Activated naive CD8-positive, alpha-beta T cell (primary cell): ENCODE measurements at regions not wholly inside any gene's neighbourhood (a gene's known extent, or its start where the extent isn't known, plus 50 kb on each side); places are given as distances from the start of the nearest gene placed in this dataset.

Experiments used
- H3K27ac Mint-ChIP-seq: one replicate; pipeline ENCODE4 v1.8.0; 2021; ENCODE audit warnings: mixed read lengths
- H3K27me3 Mint-ChIP-seq: one replicate; pipeline ENCODE4 v1.8.0; 2021; ENCODE audit warnings: mixed read lengths
- H3K36me3 Mint-ChIP-seq: one replicate; pipeline ENCODE4 v1.8.0; 2021; ENCODE audit warnings: mixed read lengths
- H3K4me1 Mint-ChIP-seq: one replicate; pipeline ENCODE4 v1.8.0; 2021; ENCODE audit warnings: low read depth, mixed read lengths
- H3K4me3 Mint-ChIP-seq: one replicate; pipeline ENCODE4 v1.8.0; 2021; ENCODE audit warnings: mild to moderate bottlenecking, mixed read lengths
- H3K9me3 Mint-ChIP-seq: one replicate; pipeline ENCODE4 v1.8.0; 2021; ENCODE audit warnings: low read depth, mixed read lengths

- Mint-ChIP-seq H3K36me3 (no peaks in the 10 kb centered on the region), H3K27ac (no peak overlapping the region), H3K4me1 (peaks cover 6% of the 10 kb centered on the region), H3K27me3 (peaks cover 18% of the 10 kb centered on the region), H3K4me3 (no peak overlapping the region), H3K9me3 (peaks cover 4% of the 10 kb centered on the region)
Measured at GRCh38 chr9:126145887-126146253, 180.8 kb upstream of the MVB12B start.

GRCh38 chr9:126146254-126147145, 180.1 kb upstream of the MVB12B start:
- H3K9me3 Mint-ChIP-seq: peaks cover under 1% of the 10 kb centered on the region
- H3K4me1 Mint-ChIP-seq: peaks cover 6% of the 10 kb centered on the region
- no peaks in the 10 kb centered on the region for H3K36me3 Mint-ChIP-seq
- no peak overlapping the region for H3K4me3 Mint-ChIP-seq
- H3K27me3 Mint-ChIP-seq: peaks cover 18% of the 10 kb centered on the region
- no peak overlapping the region for H3K27ac Mint-ChIP-seq

GRCh38 chr9:126147186-126147935, 179.3 kb upstream of the MVB12B start:
- H3K9me3 Mint-ChIP-seq: no peaks in the 10 kb centered on the region
- H3K27me3 Mint-ChIP-seq: peaks cover 16% of the 10 kb centered on the region
- peaks cover 6% of the 10 kb centered on the region for H3K4me1 Mint-ChIP-seq
- no peak overlapping the region for H3K27ac Mint-ChIP-seq
- no peak overlapping the region for H3K4me3 Mint-ChIP-seq
- no peaks in the 10 kb centered on the region for H3K36me3 Mint-ChIP-seq

GRCh38 chr9:126147936-126148870, 178.4 kb upstream of the MVB12B start:
- no peaks in the 10 kb centered on the region for H3K9me3 Mint-ChIP-seq
- H3K4me3 Mint-ChIP-seq: no peak overlapping the region
- H3K4me1 Mint-ChIP-seq: peaks cover 6% of the 10 kb centered on the region
- peaks cover 12% of the 10 kb centered on the region for H3K27me3 Mint-ChIP-seq
- H3K36me3 Mint-ChIP-seq: no peaks in the 10 kb centered on the region
- no peak overlapping the region for H3K27ac Mint-ChIP-seq

- Mint-ChIP-seq H3K4me1 (peaks cover 6% of the 10 kb centered on the region), H3K4me3 (no peak overlapping the region), H3K36me3 (no peaks in the 10 kb centered on the region), H3K9me3 (no peaks in the 10 kb centered on the region), H3K27ac (no peak overlapping the region), H3K27me3 (peaks cover 13% of the 10 kb centered on the region)
Measured at GRCh38 chr9:126148994-126149393, 177.6 kb upstream of the MVB12B start.

- H3K27me3 Mint-ChIP-seq: peaks cover 11% of the 10 kb centered on the region
- peaks cover 6% of the 10 kb centered on the region for H3K4me1 Mint-ChIP-seq
- no peaks in the 10 kb centered on the region for H3K9me3 Mint-ChIP-seq
- no peak overlapping the region for H3K4me3 Mint-ChIP-seq
- no peaks in the 10 kb centered on the region for H3K36me3 Mint-ChIP-seq
- no peak overlapping the region for H3K27ac Mint-ChIP-seq
Measured at GRCh38 chr9:126149661-126150060, 177.0 kb upstream of the MVB12B start.

- Mint-ChIP-seq H3K4me3 (no peak overlapping the region), H3K36me3 (no peaks in the 10 kb centered on the region), H3K27ac (no peak overlapping the region), H3K4me1 (peaks cover 6% of the 10 kb centered on the region), H3K27me3 (peaks cover 10% of the 10 kb centered on the region), H3K9me3 (no peaks in the 10 kb centered on the region)
Measured at GRCh38 chr9:126150411-126151030, 176.1 kb upstream of the MVB12B start.

GRCh38 chr9:126151031-126151685, 175.5 kb upstream of the MVB12B start:
- no peaks in the 10 kb centered on the region for H3K36me3 Mint-ChIP-seq
- peaks cover 7% of the 10 kb centered on the region for H3K27me3 Mint-ChIP-seq
- peaks cover 4% of the 10 kb centered on the region for H3K4me1 Mint-ChIP-seq
- H3K27ac Mint-ChIP-seq: no peak overlapping the region
- no peak overlapping the region for H3K4me3 Mint-ChIP-seq
- no peaks in the 10 kb centered on the region for H3K9me3 Mint-ChIP-seq

- H3K9me3 Mint-ChIP-seq: no peaks in the 10 kb centered on the region
- H3K4me1 Mint-ChIP-seq: peaks cover under 1% of the 10 kb centered on the region
- no peak overlapping the region for H3K4me3 Mint-ChIP-seq
- H3K36me3 Mint-ChIP-seq: no peaks in the 10 kb centered on the region
- no peak overlapping the region for H3K27ac Mint-ChIP-seq
- peaks cover 6% of the 10 kb centered on the region for H3K27me3 Mint-ChIP-seq
Measured at GRCh38 chr9:126151686-126152134, 174.9 kb upstream of the MVB12B start.

- H3K4me3 Mint-ChIP-seq: no peak overlapping the region
- no peaks in the 10 kb centered on the region for H3K9me3 Mint-ChIP-seq
- no peak overlapping the region for H3K27ac Mint-ChIP-seq
- H3K36me3 Mint-ChIP-seq: no peaks in the 10 kb centered on the region
- H3K4me1 Mint-ChIP-seq: no peaks in the 10 kb centered on the region
- H3K27me3 Mint-ChIP-seq: peaks cover 9% of the 10 kb centered on the region
Measured at GRCh38 chr9:126152622-126153362, 173.8 kb upstream of the MVB12B start.

- peaks cover 8% of the 10 kb centered on the region for H3K27me3 Mint-ChIP-seq
- no peaks in the 10 kb centered on the region for H3K4me1 Mint-ChIP-seq
- H3K9me3 Mint-ChIP-seq: no peaks in the 10 kb centered on the region
- H3K27ac Mint-ChIP-seq: no peak overlapping the region
- H3K4me3 Mint-ChIP-seq: no peak overlapping the region
- no peaks in the 10 kb centered on the region for H3K36me3 Mint-ChIP-seq
Measured at GRCh38 chr9:126153382-126153781, 173.2 kb upstream of the MVB12B start.

- Mint-ChIP-seq H3K36me3 (no peaks in the 10 kb centered on the region), H3K4me1 (no peaks in the 10 kb centered on the region), H3K27me3 (peaks cover 8% of the 10 kb centered on the region), H3K4me3 (no peak overlapping the region), H3K9me3 (no peaks in the 10 kb centered on the region), H3K27ac (no peak overlapping the region)
Measured at GRCh38 chr9:126154182-126154827, 172.3 kb upstream of the MVB12B start.

GRCh38 chr9:126154869-126155268, 171.8 kb upstream of the MVB12B start:
- Mint-ChIP-seq H3K9me3 (no peaks in the 10 kb centered on the region), H3K36me3 (no peaks in the 10 kb centered on the region), H3K27me3 (peaks cover 8% of the 10 kb centered on the region), H3K4me3 (no peak overlapping the region), H3K4me1 (no peaks in the 10 kb centered on the region), H3K27ac (no peak overlapping the region)
